Fibroblast of gingiva (primary cell): ENCODE measurements at regions not wholly inside any gene's neighbourhood (a gene's known extent, or its start where the extent isn't known, plus 50 kb on each side); places are given as distances from the start of the nearest gene placed in this dataset.
"Not testable (repeated sequence)": the region's sequence is repeated elsewhere in the genome, so short reads cannot be mapped to it uniquely, and the experiment has no call there.

ENCODE experiments used
- DNase-seq: peaks from one replicate; pipeline ENCODE4 v3.0.0-alpha.2; 2011; ENCODE audit warnings: low read depth

DNA sequence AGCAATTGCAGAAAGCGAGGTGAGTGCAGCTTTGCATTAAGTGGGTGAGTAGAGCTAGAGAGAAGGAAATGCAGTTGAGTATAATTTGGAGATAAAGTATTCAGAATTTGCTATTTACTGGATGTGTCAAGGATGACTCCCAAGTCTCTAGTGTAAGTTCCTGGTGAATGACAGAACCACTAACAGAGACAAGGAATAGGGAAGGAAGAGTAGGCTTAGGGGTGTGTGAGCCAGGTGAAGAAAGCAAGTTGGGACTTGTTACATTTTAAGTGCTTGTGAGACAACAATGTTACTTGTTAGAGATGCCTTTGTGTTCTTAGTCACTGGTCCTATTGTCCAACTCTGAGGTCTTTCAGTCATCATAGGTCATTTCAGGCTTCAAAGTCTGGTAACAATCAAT lies 70.8 kb downstream of the TBC1D26 start:
- not testable (repeated sequence) for DNase-seq

DNA sequence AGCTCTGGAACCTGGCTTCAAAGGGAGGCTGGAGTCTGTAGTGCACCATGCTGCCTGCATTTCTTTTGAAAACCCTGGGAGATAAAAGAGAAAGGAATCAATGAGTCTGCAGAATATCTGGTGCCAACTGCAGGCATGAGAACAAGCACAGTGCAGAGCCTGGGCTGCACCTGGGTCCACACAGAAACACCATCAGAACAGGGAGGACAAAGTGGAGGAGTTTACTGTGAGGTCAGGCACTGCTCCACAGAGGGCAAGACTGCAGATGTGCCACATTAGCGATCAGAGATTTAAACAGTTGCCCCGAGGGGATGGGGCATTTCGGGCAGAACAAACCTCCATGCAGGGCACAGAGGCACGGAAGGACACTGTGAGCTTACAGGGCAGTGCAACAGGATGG lies 74.7 kb downstream of the TBC1D26 start:
- DNase-seq: not testable (repeated sequence)

DNA sequence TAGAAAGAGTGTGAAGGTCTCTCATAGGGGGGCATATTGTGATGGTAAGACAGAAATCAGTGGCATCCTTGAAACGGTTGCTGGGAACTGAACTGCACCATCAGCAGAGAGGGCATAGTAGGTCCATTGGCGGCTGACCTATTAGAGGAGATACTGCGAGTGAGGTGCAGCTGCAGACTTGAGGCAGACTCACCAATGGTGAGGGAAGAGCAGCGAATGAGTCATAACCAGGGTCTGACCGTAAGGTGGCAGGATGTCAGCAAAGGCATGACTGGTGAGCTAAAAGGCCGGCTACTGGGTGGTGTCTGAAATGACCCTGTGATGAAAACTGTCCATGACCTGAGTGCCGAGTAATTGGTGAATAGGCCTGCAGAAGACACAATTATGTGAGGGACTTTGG lies 81.3 kb downstream of the TBC1D26 start:
- not testable (repeated sequence) for DNase-seq

DNA sequence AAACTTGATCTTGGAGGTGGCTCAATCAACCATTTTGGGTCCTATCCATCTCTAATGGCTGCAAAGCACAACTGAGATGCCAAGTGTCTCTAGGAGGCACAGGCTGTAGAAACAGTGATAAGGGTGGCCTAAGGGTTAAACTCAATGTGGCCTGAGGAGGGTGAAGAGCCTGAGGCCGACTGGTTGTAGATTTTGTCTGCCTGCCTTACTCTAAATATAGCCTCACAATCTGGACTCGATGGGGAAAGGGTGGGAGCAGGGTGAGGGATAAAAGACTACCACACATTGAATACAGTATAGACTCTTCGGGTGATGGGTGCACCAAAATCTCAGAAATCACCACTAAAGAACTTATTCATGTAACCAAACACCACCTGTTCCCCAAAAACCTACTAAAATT lies 81.9 kb downstream of the TBC1D26 start:
- DNase-seq: not testable (repeated sequence)

DNA sequence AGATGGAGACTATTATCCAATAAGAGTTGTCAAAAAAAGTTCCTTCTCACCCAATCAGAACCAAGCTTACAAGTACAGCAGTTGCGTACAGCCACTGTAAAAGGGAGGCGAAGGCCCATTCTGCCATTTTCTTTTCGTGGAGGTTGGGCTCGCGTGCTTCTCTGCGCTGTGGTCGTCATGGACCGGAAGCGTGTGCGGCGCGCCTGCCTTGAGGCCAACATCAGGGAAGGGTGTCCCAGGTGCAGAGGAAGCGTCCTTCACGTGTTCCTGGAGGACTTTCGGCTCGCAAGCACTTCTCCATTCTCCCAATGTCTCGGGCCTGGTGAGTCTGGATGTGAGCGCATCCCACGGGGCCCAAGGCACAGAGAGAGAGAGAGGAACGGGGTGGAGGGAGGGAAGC lies 85.8 kb downstream of the TBC1D26 start:
- DNase-seq: not testable (repeated sequence)

DNA sequence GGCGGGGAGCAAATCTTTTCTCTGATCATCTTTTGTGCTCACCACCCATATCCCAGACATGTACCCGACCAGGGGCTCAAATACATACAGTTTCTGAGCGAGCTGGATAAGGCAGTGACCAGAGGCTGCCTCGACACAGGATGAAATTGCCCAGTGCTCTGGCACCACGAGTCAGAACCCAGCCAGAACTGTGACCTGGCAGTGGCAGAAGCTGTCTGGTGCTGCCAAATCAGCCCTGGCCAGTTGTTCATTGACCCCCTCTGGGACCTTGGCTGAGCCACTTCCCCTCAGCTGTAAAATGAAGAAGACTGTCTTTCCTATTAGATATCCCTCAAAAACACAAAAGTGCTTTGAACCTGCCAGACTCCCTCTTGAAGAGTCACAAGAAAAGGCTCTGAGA lies 90.2 kb downstream of the TBC1D26 start:
- DNase-seq: not testable (repeated sequence)

DNA sequence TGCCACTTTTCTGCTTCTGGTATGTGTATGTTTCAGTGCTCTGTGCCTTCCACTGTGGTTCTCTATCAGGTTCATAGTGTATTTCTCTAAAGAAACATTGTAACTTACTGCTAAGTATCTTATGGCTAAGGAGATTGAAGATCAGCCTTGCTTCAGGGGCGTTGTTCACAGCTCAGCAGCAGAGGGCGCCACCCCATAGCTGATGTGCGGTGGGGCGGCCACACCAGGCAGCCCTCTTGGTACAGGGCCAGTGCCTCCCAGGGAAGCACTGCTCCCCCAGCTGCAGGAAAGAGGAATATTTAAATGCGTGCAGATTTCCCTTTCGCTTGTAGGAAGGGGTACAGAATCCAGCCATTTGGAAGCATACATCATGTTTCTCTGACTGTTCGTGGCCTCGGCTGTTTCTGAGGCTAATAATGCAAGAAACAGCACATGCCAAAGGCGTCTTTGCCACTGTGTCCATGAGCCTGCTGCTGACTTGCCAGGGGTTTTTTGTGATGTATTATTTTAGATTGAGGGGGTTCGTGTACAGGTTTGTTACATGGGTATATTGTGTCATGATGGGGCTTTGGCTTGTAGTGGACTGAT lies 96.7 kb downstream of the TBC1D26 start:
- DNase-seq: peak; percentile 60

DNA sequence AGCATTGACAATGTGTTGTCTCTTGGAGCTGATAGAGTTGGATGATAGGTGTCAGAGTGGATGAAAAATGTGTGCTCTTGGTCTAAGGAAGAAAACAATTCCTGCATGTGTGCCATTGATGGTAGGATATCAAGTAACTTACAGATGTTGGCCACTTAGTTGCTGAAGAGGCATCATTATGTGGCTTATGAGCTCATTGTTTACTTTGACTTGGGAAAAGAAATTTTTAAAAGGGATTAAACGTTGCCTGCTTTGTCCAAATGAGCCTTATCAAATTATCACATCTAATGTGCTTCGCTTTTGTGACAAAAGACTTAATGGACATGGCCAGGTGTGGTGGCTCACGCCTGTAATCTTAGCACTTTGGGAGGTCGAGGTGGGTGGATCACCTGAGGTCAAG lies 98.1 kb downstream of the TBC1D26 start:
- peak; percentile 2 for DNase-seq

DNA sequence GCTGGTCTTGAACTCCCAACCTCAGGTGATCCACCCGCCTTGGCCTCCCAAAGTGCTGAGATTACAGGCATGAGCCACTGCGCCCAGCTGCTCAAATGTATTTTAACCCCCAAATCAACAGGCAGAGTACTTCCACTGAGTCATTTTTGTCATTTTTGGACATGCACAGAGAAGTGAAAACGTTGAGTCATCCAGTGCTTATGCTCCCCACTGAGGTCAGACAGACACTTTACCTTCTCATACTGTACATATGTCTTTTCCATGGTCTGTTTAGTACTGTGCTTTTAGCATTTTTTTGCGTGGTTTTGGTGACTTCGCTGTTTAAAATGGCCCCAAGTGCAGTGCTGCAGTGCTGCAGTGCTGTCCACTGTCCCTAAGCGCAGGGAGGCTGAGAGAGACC lies 99.1 kb downstream of the TBC1D26 start:
- peak; percentile 5 for DNase-seq

DNA sequence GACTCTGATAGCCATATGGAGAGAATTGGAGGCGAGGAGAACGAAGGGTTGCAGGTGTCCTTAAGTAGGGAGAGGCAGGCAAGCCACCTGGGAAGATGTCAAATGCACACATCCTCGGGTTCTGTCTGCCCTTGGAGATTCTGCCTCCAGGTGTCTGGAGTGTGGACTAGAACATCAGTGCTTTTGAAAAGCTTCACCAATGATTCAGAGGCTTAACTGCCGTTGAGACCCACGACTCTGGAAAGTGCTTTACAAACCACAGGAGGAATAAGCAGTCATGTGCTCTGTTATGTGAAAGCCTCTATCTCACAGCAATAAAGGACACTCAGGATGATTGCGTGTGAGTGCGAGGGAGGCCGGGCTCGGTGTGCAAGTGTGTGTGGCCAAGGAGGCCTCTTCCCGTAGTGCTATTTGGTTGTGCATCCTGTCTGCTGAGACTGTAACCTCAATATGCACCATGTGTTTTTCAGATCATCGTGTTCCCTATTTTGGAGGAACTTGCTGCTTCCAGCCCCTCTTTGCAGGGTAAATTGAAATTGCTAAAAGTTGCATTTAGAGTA lies 100.9 kb downstream of the TBC1D26 start:
- DNase-seq: not testable (repeated sequence)

DNA sequence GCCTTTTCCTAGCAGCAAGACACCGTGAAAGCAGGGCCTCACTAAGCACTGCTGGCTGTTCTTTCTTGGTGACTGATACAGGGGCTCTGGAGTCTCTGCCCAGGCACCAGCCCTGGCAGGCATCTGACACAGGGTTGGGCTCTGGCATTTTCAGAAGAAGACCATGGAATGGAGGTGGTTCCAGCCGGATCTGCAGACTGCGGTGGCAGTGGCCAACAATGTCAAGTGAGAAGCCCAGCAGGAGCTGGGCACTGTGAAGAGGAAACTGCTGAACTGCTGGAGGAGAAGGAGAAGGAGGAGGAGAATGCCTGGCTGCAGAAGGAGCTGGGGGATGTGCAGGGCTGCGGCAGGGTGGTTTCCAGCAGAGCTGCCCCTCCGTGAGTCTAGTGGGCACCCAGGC lies 101.8 kb downstream of the TBC1D26 start:
- not testable (repeated sequence) for DNase-seq

DNA sequence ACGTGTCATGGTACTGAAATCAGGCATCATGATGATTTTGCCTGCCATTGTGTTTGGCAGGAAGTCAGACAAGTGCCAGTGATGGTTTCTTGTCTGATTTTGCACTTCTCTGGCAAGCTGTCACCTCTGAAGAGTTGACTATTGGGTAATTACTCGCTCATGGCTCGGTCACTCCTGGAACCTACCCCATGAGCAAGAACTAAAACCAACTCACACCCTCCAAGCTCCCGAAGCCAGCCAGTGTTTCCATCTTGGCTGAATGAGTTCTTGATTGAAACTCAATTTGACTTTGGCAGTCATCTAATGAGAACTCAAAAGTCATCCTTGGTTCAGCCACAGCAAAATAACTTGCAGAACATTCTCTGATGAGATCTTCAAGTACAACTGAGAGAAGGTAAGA lies 103.4 kb downstream of the TBC1D26 start:
- not testable (repeated sequence) for DNase-seq

DNA sequence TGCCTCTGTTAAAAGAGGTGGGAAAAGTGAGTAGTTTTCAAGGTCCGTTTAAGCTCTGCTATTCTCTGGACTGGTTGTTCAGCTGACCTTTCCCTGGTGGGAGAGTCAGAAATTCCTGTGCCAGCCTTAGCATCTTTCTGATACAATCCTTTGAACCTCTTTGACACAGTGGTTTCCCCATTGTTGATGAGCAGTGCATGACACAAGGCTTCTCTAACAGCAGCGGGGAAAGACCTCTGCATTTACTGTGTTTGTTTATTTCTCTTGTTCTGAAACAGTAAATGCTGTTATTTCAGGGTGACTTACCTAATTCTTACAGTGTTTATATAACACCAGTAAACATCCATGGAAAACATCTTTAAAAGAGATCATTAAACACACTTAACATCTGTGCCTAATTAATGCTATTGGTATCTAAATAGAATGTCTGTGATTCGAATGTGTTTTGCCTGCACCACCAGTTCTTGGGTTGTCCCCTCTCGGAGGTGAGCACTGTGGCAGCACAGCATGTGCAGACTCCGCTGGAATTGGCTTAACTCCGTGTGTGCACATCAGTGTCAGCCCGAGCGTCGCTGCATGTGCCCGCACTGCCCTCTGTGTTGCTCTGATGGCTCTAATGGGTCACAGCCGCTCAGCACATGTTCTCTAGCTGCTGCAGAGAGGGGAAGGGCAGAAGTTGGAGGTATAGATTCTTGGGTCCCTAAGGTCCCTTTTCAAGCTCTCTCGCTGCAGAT lies 104.3 kb downstream of the TBC1D26 start:
- DNase-seq: not testable (repeated sequence)

DNA sequence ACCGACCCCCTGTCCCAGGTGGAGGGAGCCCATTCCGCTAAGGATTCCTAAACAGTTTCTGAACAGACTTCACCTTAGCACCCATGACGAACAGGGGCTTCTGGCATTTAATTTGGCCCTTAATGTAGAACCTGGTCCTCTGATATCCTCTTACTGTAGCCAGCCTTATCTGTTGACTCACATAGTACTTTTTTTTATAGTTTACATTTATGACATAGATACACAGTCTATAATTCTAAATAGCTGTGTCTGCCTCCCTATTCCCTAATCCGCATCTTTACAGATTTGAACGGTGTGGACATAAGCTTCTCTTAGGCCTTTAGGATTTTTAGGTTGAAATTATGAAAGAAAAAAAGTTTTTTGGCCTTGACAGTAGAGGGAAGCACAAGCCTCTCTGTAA lies 104.9 kb downstream of the TBC1D26 start:
- not testable (repeated sequence) for DNase-seq

DNA sequence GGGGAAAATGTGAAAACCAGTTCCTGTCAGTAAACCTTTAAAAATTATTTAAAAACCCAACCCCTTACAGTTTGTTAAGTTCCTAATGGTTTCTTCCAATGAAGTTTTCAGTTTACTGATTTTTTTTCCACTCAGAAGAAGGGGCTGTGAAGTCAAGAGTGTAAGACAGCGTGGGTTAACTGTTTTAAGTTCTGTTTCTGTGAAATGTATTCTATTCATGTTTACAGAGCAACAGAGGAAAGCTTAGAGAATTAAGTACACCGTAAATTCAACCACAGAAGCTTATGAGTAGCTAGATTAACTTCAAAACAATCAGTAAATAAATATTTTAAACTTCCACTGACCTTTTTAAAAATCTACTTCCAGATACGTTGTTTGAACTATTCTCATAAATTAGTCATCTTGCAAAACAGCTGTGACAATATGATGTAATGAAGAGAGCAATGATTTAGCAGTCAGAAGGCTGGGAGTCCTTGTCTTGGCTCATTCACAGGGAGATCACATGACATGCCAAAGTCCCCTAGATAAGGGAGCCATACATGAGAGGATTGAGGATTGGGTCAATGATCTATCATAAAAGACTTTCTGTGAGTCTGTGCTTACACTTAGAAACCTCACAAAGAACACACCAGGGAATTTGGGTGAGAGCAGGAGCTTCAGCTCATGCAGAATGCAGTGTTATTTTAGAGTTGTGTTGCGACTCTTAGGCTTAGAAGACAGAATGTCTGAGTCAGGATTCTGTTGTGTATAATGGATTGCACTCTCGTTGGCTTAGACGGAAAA lies 97.3 kb upstream of the ADORA2B start:
- DNase-seq: not testable (repeated sequence)

DNA sequence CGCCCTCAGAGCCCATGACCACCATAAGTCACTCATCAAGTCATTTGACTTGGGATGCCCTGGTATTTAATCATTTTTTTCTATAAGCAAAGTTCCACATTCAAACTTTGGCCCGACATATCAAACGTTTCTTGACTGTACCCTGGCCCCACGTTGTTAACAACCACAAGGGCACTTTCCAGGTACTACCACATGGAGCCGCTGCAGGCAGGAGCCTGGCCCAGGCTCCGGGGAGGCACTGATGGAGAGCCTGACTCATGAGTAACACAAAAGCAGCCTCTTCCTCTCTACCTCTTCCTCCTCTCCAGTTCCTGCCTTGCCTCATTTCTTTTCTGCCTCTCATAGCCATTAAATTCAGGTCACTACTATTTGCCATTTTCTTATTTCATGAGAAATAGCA lies 95.9 kb upstream of the ADORA2B start:
- peak; percentile 4 for DNase-seq

DNA sequence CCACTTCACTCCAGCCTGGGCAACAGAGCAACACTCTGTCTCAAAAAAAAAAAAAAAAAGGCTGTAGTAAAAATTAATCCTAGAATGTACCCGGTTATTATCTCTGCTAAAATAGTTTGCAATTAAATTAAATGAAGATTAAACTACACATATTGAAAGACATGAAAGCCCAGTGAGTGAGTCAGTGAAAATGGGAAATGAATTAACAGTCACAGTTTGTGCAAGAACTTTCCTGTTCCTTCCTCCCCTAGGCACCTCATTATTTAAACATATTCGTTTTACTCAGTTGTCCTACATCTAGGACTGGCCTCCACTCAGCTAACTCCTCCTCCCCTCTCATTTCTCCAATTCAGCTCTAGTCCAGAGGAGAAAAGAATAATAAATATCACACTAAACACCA lies 94.9 kb upstream of the ADORA2B start:
- DNase-seq: not testable (repeated sequence)

DNA sequence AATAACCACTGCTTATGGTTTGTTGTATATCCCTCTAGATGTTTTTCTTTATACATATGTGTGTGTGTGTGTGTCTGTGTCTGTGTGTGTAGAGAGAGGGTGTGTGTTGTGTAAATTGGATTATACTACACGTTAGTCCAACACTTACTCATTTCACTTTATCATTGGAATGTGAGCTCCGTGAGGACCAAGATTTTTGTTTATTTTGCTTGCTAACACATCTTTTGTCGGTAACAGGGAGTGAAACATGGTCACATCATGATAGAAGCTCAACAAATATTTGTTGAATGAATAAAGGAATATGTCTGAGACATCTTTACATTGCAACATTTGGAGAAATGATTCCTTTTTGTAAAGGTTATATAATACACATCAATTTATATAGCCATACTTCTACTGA lies 94.2 kb upstream of the ADORA2B start:
- not testable (repeated sequence) for DNase-seq

DNA sequence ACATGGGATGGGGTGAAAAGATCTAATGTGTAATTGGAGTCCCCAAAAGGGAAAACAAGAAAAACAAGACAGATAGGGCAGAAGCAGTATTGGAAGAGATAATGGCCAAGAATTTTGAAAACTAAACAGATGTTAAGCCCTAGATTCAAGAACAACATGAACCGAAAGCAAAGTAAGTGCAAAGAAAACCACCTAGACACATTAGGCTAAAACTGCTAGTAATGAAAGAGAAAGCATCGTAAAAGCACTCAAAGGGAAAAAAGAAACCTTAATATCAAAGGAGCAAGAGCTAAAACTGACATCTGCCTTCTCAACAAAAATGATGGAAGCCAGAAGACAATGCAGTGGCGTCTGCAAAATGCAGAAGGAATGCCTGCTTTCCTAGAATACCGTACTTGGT lies 92.1 kb upstream of the ADORA2B start:
- DNase-seq: not testable (repeated sequence)

DNA sequence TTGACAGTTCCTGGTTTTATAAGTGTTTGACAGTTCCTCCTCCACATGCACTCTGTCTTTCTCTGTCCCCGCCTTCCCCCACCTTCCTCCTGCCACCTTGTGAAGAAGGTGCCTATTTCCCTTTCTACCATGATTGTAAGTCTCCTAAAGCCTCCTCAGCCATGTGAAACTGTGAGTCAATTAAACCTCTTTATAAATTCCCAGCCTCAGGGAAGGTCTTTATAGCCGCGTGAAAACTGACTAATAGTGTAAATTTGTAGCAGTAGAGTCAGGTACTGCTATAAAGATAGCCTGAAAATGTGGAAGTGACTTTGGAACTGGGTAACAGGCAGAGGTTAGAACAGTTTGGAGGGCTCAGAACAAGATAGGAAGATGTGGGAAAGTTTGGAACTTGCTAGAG lies 88.7 kb upstream of the ADORA2B start:
- DNase-seq: not testable (repeated sequence)

DNA sequence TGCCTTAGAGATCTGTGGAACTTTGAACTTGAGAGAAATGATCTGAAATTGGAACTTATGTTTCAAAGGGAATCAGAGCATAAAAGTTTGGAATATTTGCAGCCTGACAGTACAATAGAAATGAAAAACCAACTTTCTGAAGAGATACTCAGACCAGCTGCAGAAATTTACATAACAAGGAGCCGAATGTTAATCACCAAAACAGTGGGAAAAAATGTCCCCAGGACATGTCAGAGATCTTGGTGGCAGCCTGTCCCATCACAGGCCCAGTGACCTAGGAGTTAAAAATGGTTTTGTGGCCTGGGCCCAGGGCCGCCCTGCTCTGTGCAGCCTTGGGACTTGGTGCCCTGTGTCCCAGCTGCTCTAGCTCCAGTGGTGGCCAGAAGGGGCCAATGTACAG lies 88.2 kb upstream of the ADORA2B start:
- not testable (repeated sequence) for DNase-seq

DNA sequence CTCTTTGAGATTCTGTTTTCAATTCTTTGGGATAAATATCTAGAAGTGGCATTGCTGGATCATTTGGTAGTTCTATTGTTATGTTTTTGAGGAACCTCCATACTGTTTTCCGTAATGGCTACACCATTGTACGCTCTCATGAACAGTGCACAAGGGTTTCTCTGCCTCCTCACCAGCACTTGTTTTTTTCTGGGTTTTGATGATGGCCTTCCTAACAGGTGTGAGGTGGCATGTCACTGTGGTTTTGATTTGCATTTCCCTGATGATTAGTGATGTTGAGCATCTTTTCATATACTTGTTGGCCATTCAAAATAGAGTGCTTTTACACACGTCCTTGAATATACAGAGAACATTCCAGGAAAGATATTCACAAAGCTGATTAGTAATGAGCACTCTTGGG lies 86.8 kb upstream of the ADORA2B start:
- DNase-seq: not testable (repeated sequence)

DNA sequence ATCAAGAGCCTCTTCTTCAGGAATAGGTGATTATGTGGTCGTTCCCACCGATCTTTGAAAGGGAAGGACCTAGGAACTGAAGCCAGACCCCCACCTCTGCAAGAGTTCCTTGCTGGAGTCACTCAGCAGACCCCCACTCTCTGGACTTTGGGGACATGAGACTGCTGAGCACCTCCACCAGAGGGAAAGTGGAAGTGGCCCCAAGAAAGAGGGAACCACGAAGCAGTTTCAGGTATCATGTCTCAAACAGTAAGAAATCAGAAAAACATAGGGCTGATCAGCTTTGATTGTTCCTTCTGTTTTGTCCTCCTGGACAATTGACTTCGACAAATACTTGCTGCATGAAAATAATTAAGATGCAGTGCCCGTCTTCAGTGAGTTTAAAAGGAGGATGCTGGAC lies 84.2 kb upstream of the ADORA2B start:
- not testable (repeated sequence) for DNase-seq
